Lung microvascular endothelial cell (primary cell): ENCODE measurements at regions not wholly inside any gene's neighbourhood (a gene's known extent, or its start where the extent isn't known, plus 50 kb on each side); places are given as distances from the start of the nearest gene placed in this dataset.
"Not testable (repeated sequence)": the region's sequence is repeated elsewhere in the genome, so short reads cannot be mapped to it uniquely, and the experiment has no call there.

Experiments
- DNase-seq, 2 donors: peaks; one replicate each; pipeline versions ENCODE4 v3.0.0 to v3.0.0-alpha.2; 2010; ENCODE audit warnings: low read depth in 2 of 2

GRCh38 chr4:1561286-1561990 lies 122.7 kb downstream of the FAM53A start:
- no peak for DNase-seq

- no peak for DNase-seq
Measured at GRCh38 chr4:1559896-1560650, 124.0 kb downstream of the FAM53A start.

- no peak for DNase-seq
Measured at GRCh38 chr4:1558205-1558604, 125.9 kb downstream of the FAM53A start.

- no peak for DNase-seq
Measured at GRCh38 chr4:1557221-1557597, 126.9 kb downstream of the FAM53A start.

GRCh38 chr4:1556541-1557220 lies 127.4 kb downstream of the FAM53A start:
- DNase-seq: no peak

- DNase-seq: no peak
Measured at GRCh38 chr4:1554876-1555265, 129.2 kb downstream of the FAM53A start.

- no peak for DNase-seq
Measured at GRCh38 chr4:1554246-1554875, 129.8 kb downstream of the FAM53A start.

GRCh38 chr4:1553365-1553764 lies 130.7 kb downstream of the FAM53A start:
- DNase-seq: no peak

GRCh38 chr4:1552451-1552850 lies 131.7 kb downstream of the FAM53A start:
- no peak for DNase-seq

GRCh38 chr4:1551211-1551610 lies 132.9 kb downstream of the FAM53A start:
- DNase-seq: no peak

GRCh38 chr4:1550122-1551070 lies 133.7 kb downstream of the FAM53A start:
- no peak for DNase-seq

- DNase-seq: no peak
Measured at GRCh38 chr4:1549638-1550035, 134.5 kb downstream of the FAM53A start.

GRCh38 chr4:1548827-1549637 lies 135.1 kb downstream of the FAM53A start:
- DNase-seq: peak; percentile 51 to 84

- peak; percentile 90 to 97 for DNase-seq
Measured at GRCh38 chr4:1547856-1548826, 136.0 kb downstream of the FAM53A start.

GRCh38 chr4:1547131-1547855 lies 136.8 kb downstream of the FAM53A start:
- peak; percentile 31 to 55 for DNase-seq

GRCh38 chr4:1544861-1545281 lies 138.6 kb upstream of the NKX1-1 start:
- DNase-seq: peak; percentile 58 to 74

- not testable (repeated sequence) for DNase-seq
Measured at GRCh38 chr4:1544435-1544834, 138.2 kb upstream of the NKX1-1 start.

GRCh38 chr4:1543976-1544375 lies 137.7 kb upstream of the NKX1-1 start:
- no peak for DNase-seq
